ENCODE measurements at regions not wholly inside any gene's neighbourhood (a gene's known extent, or its start where the extent isn't known, plus 50 kb on each side); places are given as distances from the start of the nearest gene placed in this dataset.

- no peak for DNase-seq
Measured at GRCh38 chr4:8697826-8698225, 105.3 kb downstream of the CPZ start.

- DNase-seq: no peak
Measured at GRCh38 chr4:8696369-8697127, 104.0 kb downstream of the CPZ start.

DNA sequence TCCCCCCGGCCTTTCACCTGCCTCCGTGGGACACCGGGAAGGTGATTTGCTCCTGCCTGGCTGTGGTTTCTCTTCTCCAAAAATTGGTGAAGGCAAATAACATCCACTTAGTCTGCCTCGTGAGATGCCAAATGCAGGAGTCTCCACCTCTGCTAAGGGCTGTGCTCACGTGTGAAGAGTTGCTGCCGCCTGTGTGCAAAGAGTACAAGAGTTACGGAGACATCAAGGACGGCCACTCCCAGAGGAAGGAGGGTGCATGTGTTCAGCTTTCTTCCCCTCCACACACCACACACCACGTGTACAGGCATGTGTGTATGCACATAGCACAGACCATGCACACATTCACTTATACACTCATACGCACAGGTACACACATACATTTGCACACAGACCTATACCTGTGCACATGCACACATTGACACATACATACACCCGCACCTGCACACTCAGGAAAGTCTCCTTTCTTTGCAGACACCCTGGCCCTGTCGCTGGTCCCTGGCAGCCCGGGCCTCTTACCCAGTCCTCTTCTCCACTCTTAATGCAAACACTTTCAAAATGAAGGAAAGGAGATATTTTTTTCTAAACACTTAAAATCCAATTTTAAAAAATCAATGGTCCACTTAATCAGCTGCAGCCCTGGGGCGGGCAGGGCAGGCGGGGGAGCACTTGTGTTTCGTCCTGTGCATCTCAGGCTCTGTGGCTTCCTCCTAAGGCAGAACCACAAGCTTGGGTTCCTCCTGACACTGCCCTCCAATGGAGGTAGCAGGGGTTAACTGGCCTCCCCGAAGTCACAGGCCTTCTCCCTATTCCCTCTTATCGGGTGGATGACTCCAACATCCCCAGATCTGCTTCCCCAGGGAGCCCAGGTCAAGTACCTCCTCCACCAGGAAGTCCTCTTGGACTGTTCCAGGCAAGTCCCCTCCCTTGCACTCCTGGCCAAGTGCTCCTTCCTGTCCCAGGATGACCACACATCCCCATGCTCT lies 103.0 kb downstream of the CPZ start:
- DNase-seq: no peak

DNA sequence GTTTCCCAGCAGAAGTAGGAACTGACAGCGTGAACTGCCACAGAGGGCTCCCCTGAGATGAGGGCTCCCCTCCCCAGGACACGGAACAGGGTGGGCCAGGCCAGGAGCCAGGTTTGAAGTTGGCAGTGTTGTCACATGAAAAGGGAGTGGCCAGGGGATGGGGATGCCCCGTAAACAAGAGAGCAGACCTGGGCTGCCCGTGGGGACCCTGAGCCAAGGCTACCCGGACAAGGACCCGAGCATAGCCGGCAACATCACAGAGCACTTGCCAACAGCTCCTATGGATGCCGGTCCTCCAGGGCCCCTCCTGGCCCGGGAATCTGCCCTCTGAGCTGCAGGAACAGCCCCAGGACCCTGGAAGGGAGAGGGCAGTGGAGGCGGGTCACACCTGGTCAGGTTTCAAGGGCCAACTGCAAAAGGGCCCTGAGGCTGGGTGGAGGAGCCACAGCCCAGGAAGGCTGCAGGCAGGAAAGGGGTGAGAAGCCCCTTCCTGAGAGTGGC lies 102.1 kb downstream of the CPZ start:
- DNase-seq: no peak

- no peak for DNase-seq
Measured at GRCh38 chr4:8694226-8694625, 101.7 kb downstream of the CPZ start.

GRCh38 chr4:8691151-8691775 lies 98.7 kb downstream of the CPZ start:
- no peak for DNase-seq

DNA sequence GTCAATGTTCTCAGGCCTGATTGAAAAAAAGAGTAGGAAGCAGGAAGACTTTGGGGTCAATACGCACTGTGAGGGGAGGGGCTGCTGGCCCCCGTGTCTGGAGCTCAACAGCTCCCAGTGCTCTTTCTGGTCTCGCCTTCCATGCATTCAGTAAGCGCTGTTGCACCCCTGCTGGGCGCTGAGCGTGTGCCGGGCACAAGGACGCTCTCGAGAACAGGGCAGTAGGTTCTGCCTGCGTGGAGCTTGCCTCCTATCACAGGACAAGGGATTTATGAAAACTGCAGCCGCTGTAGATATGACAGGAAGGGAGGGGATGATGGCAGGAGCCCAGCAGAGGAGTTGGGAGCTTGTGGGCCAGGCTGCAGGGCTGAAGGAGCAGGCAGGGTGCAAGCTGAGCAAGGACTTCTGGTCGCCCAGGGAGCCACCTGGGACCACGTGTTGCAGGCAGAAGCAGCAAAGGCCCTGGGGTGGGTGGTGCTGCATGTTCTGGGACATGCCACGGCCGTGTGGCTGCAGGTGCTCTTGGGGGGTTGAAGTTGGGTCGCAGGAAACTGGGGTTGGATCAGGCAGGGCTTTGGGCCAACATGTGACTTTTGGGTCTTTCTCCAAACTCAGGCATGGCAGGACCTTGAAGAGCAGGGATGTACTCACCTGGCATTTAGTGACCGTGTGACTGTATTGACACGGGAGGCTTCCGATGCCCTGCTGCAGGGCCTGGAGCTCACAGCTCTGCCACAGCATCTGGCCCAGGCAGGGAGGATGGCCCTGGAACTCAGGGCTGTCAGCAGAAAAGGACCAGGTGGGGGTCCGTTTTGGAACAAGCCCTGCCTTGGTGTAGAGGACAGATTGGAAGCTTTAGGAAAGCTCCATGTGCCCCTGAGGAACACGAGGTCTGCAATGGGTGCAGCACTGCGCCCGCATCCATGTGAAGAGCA lies 97.9 kb downstream of the CPZ start:
- DNase-seq: no peak

- no peak for DNase-seq
Measured at GRCh38 chr4:8689741-8690140, 97.2 kb downstream of the CPZ start.

DNA sequence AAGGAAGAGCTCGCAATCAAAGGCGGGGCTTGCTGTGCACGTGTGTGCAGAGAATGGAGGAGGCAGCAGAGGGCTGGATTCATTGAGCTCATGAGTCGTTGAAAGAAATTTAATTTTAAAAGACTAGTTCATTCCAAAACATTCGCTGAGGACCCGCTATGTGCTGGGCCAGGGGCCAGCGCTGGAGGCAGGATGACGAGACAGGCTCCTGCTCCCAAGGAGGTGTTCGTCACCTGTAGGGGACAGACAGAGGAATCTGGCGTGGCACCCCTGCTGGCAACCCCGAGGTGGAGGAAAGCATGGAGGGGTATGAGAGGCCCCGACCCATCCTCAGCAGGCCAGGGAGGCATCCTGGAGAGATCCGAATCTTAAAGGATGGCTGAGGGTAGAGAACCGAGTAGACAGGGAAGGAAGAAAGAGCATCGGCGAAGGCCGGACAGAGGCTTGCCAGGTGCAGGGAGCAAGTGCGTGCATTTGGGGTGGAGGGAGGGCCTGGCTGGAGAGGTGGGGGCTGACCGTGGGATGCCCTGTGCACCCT lies 96.4 kb downstream of the CPZ start:
- DNase-seq: no peak

DNA sequence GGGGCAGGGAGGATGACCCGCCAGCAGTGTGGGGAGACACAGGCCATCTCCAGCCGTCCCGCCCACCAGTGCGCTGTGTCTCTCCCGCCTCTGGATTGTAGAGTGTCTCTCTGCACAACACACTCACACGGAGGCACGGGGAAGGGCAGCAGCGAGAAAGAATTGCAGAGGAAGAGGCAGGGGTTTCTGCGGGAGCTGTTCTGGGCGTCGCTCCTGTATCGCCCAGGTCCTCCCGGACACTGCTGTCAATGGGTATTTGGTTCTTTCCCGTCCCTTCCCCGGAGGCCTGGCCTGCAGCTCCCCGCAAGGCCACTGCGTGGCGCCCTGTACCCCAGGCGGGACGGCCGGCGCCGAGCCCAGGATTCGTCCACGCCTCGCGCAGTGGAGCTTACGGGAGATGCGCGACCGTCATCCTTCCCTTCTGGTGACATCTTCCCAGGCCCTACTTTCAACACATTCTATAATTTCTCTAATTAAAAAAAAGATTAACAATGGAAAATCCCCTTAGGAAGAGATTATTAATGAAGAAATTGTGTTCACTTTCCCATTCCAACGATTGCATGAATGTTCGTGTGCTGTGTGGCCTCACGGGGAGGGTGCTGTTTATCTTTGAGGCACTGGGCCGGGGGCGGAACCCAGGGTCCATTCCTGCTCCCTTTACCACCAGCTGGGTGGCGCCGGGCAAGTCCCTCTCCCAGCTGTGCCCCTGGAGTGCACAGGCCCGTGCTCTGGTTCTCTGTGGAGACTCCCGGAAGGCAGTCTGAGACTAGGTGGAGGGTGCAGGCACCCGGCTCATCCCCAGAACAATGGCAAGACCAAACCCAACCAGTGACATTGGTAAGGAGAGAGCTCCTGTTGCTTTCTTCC lies 95.7 kb downstream of the CPZ start:
- no peak for DNase-seq

GRCh38 chr4:8687083-8687482 lies 94.5 kb downstream of the CPZ start:
- no peak for DNase-seq

DNA sequence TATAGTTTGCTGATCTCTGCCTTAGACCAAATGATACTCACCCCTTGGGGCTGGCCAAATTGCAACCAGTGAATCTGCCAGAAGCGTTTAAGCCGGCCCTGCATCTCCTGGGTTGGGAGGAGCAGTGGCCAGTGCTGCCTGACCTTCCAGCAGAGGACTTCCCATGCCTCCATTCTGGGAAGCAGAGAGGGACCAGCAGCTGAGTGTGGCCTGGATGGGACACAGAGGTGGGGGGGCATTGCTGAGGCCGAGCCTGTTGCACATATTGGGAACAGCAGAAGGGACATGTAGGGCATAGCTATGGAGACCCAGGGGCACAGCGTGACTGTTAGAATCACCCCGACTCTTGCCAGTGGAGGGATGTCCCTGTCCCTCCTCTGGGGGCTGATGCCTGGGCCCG lies 93.3 kb downstream of the CPZ start:
- no peak for DNase-seq

DNA sequence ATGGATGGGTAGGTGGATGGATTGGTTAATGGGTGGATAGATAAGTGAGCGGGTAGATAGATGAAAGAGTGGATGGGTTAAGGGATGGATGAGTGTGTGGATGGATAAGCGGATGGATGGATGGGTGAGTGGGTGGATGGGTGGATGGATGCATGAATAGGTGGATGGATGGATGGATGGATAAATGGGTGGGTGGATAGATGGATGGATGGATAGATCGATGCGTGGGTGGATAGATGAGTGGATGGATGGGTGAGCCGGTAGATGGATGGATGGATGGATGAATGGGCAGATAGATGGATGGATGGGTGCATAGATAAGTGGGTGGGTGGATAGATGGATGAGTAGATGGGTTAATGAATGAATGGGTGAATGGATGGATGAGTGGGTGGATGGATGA lies 90.9 kb downstream of the CPZ start:
- DNase-seq: no peak

GRCh38 chr4:8682725-8683124 lies 90.2 kb downstream of the CPZ start:
- DNase-seq: no peak

DNA sequence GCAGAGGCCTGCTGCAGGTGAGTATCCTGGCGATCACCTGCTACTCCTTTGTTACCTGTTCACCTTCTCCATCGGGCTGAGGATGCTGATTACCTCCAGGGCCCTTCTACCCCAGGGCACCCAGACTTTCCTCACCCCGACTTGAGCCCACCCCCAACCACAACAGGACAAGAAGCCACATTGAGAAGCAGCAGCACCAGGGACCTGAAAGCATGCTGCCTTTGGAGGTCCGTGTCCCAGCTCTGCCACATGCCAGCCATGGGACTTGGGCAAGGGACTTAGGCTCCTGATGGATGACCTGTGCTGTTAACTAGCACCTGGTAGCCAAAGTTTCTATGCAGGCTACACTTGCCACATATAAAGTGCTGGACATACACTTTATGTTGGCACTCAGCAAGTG lies 89.7 kb downstream of the CPZ start:
- DNase-seq: no peak

- no peak for DNase-seq
Measured at GRCh38 chr4:8681391-8681790, 88.8 kb downstream of the CPZ start.

GRCh38 chr4:8679032-8679431 lies 86.5 kb downstream of the CPZ start:
- DNase-seq: no peak

DNA sequence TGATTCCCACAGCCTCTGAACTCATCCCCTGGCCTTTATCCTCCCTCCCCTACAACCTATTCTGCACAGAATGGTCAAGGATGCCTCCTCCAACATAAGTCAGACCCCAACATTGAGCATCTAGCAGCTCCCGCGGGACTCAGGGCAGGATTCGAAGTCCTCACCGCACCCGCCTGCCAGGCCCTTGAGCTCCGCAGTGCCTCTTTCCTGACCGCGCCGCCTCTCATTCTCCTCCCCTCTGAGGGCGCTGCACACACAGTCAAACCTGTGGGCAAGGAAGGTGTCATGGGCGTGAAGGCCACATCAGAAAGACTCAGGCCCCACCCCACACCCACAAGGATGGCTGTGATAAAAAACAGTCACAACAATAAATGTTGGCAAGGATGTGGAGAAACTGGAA lies 84.1 kb downstream of the CPZ start:
- DNase-seq: no peak

DNA sequence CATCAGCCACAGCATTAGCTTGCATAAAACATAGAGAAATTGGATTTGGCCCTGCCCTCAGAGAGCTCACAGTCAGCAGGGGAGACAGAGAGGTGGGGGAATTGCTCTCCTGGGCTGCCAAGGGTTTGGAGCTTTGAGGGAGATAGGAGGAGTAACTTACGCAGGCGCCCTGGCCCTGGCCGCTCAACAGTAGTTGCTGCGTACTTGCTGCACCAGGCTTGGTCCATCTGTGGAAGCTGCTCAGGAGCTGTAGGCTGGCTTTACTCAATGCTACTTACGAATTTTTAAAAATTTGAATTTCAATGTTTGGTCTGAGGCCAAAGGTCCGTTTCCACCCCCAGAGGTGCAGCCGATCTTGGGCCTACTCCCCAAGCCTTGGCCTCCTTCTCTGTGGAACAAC lies 83.3 kb downstream of the CPZ start:
- no peak for DNase-seq

DNA sequence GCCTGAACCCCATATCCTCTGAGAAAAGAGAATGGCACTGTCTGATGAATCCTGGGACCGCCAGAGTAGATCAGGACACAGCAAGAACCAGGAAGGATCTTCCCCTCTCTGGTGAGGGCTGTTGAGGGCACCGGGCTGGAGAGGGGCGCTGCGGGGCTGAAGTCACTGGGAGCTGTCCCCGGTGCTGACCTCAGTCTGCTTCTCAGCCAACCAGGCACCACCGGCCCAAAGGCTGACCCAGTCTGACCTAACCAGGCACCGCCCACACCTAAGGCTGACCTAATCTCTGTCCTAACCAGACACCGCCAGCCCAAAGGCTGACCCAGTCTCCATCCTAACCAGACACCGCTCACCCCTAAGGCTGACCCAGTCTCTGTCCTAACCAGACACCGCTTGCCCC lies 82.8 kb downstream of the CPZ start:
- peak; percentile 0 to 4 for DNase-seq

DNA sequence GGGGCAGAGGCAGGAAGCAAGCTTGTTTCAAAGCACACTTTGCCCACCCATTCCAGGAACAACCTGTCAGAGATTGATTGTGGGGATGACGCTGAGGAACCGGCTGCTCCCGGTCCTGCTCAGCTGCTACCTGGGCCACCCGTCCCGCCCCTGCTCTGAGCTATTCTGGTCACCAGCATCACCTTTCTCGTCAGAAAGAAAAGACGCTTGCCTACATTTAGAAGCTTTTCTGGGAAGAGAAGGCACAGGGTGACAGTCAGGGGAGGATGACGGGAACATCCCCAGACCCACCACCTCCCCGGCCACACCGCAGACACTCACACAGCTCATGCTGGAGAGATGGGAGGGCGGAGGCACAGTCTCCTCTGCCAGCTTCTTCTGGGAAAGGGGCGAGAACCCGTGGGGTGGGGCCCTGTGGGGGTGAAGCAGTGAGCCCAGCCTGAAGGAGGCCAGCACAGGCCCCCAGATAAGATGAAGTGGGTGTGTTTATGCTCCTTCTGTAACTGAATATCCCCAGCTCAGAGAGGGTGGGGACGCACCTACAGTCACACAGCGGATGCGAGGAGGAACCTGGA lies 81.8 kb downstream of the CPZ start:
- no peak for DNase-seq

Data from Kasumi-1 (cell line).